ENCODE measurements at regions not wholly inside any gene's neighbourhood (a gene's known extent, or its start where the extent isn't known, plus 50 kb on each side); places are given as distances from the start of the nearest gene placed in this dataset.

- H3K36me3 ChIP-seq (ENCODE audit: insufficient read depth, low read length) = no peaks in the 10 kb centered on the region
- H3K9me3 ChIP-seq (ENCODE audit: low read depth, low read length) = no peaks in the 10 kb centered on the region
- no peak overlapping the region for H3K9ac ChIP-seq (ENCODE audit: insufficient read length)
- no peak overlapping the region for H3K27ac ChIP-seq
- DNase-seq (ENCODE audit: low read depth, low spot score) = no peak
- TF ChIP-seq POLR2AphosphoS5 (IDR thresholded peaks at IDR 0.05; ENCODE audit: borderline replicate concordance, low read depth, low read length) (no peak), EZH2 (IDR thresholded peaks at IDR 0.05) (no peak), FOXP2 (optimal IDR thresholded peaks at IDR 0.05; ENCODE audit: control extremely low read depth, extremely low read length, insufficient read depth) (no peak)
- no peak overlapping the region for H3K4me3 ChIP-seq
Observed at GRCh38 chr1:61533546-61533945, 191.4 kb downstream of the TM2D1 start.

- H3K9ac ChIP-seq (ENCODE audit: insufficient read length) = no peak overlapping the region
- no peaks in the 10 kb centered on the region for H3K9me3 ChIP-seq (ENCODE audit: low read depth, low read length)
- H3K4me3 ChIP-seq = no peak overlapping the region
- H3K36me3 ChIP-seq (ENCODE audit: insufficient read depth, low read length) = no peaks in the 10 kb centered on the region
- DNase-seq (ENCODE audit: low read depth, low spot score) = no peak
- H3K27ac ChIP-seq = no peak overlapping the region
- no peak for TF ChIP-seq EZH2 (IDR thresholded peaks at IDR 0.05)
- no peak for TF ChIP-seq POLR2AphosphoS5 (IDR thresholded peaks at IDR 0.05; ENCODE audit: borderline replicate concordance, low read depth, low read length)
- TF ChIP-seq FOXP2 (optimal IDR thresholded peaks at IDR 0.05; ENCODE audit: control extremely low read depth, extremely low read length, insufficient read depth) = no peak
Observed at GRCh38 chr1:61531716-61532115, 193.2 kb downstream of the TM2D1 start.

- H3K36me3 ChIP-seq (ENCODE audit: insufficient read depth, low read length) = no peaks in the 10 kb centered on the region
- no peak overlapping the region for H3K4me3 ChIP-seq
- TF ChIP-seq EZH2 (IDR thresholded peaks at IDR 0.05) (no peak), POLR2AphosphoS5 (IDR thresholded peaks at IDR 0.05; ENCODE audit: borderline replicate concordance, low read depth, low read length) (no peak), FOXP2 (optimal IDR thresholded peaks at IDR 0.05; ENCODE audit: control extremely low read depth, extremely low read length, insufficient read depth) (no peak)
- no peaks in the 10 kb centered on the region for H3K9me3 ChIP-seq (ENCODE audit: low read depth, low read length)
- no peak overlapping the region for H3K27ac ChIP-seq
- no peak overlapping the region for H3K9ac ChIP-seq (ENCODE audit: insufficient read length)
- DNase-seq (ENCODE audit: low read depth, low spot score) = no peak
Observed at GRCh38 chr1:61523893-61524605, 200.9 kb downstream of the TM2D1 start.

- DNase-seq (ENCODE audit: low read depth, low spot score) = no peak
- TF ChIP-seq FOXP2 (optimal IDR thresholded peaks at IDR 0.05; ENCODE audit: control extremely low read depth, extremely low read length, insufficient read depth) (no peak), EZH2 (IDR thresholded peaks at IDR 0.05) (no peak), POLR2AphosphoS5 (IDR thresholded peaks at IDR 0.05; ENCODE audit: borderline replicate concordance, low read depth, low read length) (no peak)
- Histone ChIP-seq H3K27ac (no peak overlapping the region), H3K4me3 (no peak overlapping the region), H3K36me3 (ENCODE audit: insufficient read depth, low read length) (no peaks in the 10 kb centered on the region), H3K9ac (ENCODE audit: insufficient read length) (no peak overlapping the region), H3K9me3 (ENCODE audit: low read depth, low read length) (no peaks in the 10 kb centered on the region)
Observed at GRCh38 chr1:61523229-61523628, 201.7 kb downstream of the TM2D1 start.

- no peak overlapping the region for H3K9ac ChIP-seq (ENCODE audit: insufficient read length)
- TF ChIP-seq FOXP2 (optimal IDR thresholded peaks at IDR 0.05; ENCODE audit: control extremely low read depth, extremely low read length, insufficient read depth) (no peak), EZH2 (IDR thresholded peaks at IDR 0.05) (no peak), POLR2AphosphoS5 (IDR thresholded peaks at IDR 0.05; ENCODE audit: borderline replicate concordance, low read depth, low read length) (no peak)
- no peak overlapping the region for H3K27ac ChIP-seq
- H3K36me3 ChIP-seq (ENCODE audit: insufficient read depth, low read length) = no peaks in the 10 kb centered on the region
- H3K9me3 ChIP-seq (ENCODE audit: low read depth, low read length) = no peaks in the 10 kb centered on the region
- H3K4me3 ChIP-seq = no peak overlapping the region
- no peak for DNase-seq (ENCODE audit: low read depth, low spot score)
Observed at GRCh38 chr1:61520401-61520800, 204.5 kb downstream of the TM2D1 start.

GRCh38 chr1:61519631-61520030 lies 205.3 kb downstream of the TM2D1 start:
- Histone ChIP-seq H3K36me3 (ENCODE audit: insufficient read depth, low read length) (no peaks in the 10 kb centered on the region), H3K9ac (ENCODE audit: insufficient read length) (no peak overlapping the region), H3K4me3 (no peak overlapping the region), H3K27ac (no peak overlapping the region), H3K9me3 (ENCODE audit: low read depth, low read length) (no peaks in the 10 kb centered on the region)
- TF ChIP-seq POLR2AphosphoS5 (IDR thresholded peaks at IDR 0.05; ENCODE audit: borderline replicate concordance, low read depth, low read length) = no peak
- no peak for TF ChIP-seq FOXP2 (optimal IDR thresholded peaks at IDR 0.05; ENCODE audit: control extremely low read depth, extremely low read length, insufficient read depth)
- no peak for DNase-seq (ENCODE audit: low read depth, low spot score)

GRCh38 chr1:61518670-61519400 lies 206.1 kb downstream of the TM2D1 start:
- H3K4me3 ChIP-seq = no peak overlapping the region
- H3K9me3 ChIP-seq (ENCODE audit: low read depth, low read length) = no peaks in the 10 kb centered on the region
- DNase-seq (ENCODE audit: low read depth, low spot score) = no peak
- no peak overlapping the region for H3K9ac ChIP-seq (ENCODE audit: insufficient read length)
- H3K36me3 ChIP-seq (ENCODE audit: insufficient read depth, low read length) = no peaks in the 10 kb centered on the region
- no peak overlapping the region for H3K27ac ChIP-seq
- TF ChIP-seq POLR2AphosphoS5 (IDR thresholded peaks at IDR 0.05; ENCODE audit: borderline replicate concordance, low read depth, low read length) (no peak), EZH2 (IDR thresholded peaks at IDR 0.05) (no peak), FOXP2 (optimal IDR thresholded peaks at IDR 0.05; ENCODE audit: control extremely low read depth, extremely low read length, insufficient read depth) (no peak)

GRCh38 chr1:61517345-61517744 lies 207.6 kb downstream of the TM2D1 start:
- H3K36me3 ChIP-seq (ENCODE audit: insufficient read depth, low read length) = no peaks in the 10 kb centered on the region
- H3K9ac ChIP-seq (ENCODE audit: insufficient read length) = no peak overlapping the region
- no peak for TF ChIP-seq POLR2AphosphoS5 (IDR thresholded peaks at IDR 0.05; ENCODE audit: borderline replicate concordance, low read depth, low read length)
- TF ChIP-seq FOXP2 (optimal IDR thresholded peaks at IDR 0.05; ENCODE audit: control extremely low read depth, extremely low read length, insufficient read depth) = no peak
- TF ChIP-seq EZH2 (IDR thresholded peaks at IDR 0.05) = no peak
- H3K9me3 ChIP-seq (ENCODE audit: low read depth, low read length) = no peaks in the 10 kb centered on the region
- no peak for DNase-seq (ENCODE audit: low read depth, low spot score)
- H3K4me3 ChIP-seq = no peak overlapping the region
- no peak overlapping the region for H3K27ac ChIP-seq

All from SK-N-MC (cell line).